PFSK-1 (cell line): ENCODE measurements at regions not wholly inside any gene's neighbourhood (a gene's known extent, or its start where the extent isn't known, plus 50 kb on each side); places are given as distances from the start of the nearest gene placed in this dataset.

Experiments
- FOXP2 ChIP-seq: optimal IDR thresholded peaks from 2 replicates; pipeline ENCODE3; 2011; ENCODE audit warnings: borderline replicate concordance, control low read depth, inconsistent platforms; ENCODE audit not compliant: insufficient read depth; ENCODE audit errors: extremely low read length, extremely low read depth
- POLR2AphosphoS5 ChIP-seq: IDR thresholded peaks from 2 replicates; pipeline ENCODE4 v1.6.1; 2012; ENCODE audit warnings: low read depth, mild to moderate bottlenecking, control low read depth, low read length, moderate library complexity
- REST ChIP-seq, 2 experiments: IDR thresholded peaks; 2 replicates each; pipeline versions ENCODE4 v1.6.1 to v1.8.0; 2011 to 2012; ENCODE audit warnings: low read depth in 2 of 2, low read length in 2 of 2, control low read depth in 1 of 2, inconsistent platforms in 1 of 2, mild to moderate bottlenecking in 1 of 2, moderate library complexity in 1 of 2; ENCODE audit not compliant: insufficient read depth in 1 of 2
- SIN3A ChIP-seq: IDR thresholded peaks from 2 replicates; pipeline ENCODE4 v1.6.1; 2012; ENCODE audit warnings: mild to moderate bottlenecking, low read length, moderate library complexity, borderline replicate concordance; ENCODE audit not compliant: insufficient read depth
- TAF1 ChIP-seq: IDR thresholded peaks from 2 replicates; pipeline ENCODE4 v1.6.1; 2012; ENCODE audit warnings: low read length, control low read depth, borderline replicate concordance; ENCODE audit not compliant: insufficient read depth

DNA sequence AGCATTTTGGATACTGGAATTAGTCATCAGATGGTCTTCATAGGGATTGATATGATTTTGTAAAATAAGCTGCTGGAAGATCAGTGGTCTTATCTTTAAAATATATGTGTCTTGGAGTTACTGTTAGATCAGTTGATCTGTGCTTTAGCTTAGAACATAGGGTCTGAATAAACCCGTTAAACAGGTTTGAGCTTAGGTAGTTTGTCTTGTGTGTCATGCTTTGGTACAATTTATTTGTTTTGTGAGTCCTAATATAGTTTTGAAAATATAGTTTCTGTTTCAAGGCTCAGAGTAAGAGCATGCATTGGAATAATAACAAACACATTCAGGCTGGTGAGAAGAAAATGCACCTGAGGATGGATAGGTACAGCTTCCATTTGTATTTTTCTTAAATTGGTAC, 505.0 kb downstream of the SLC16A7 start:
- TF ChIP-seq POLR2AphosphoS5 = no peak
- TF ChIP-seq REST (IDR thresholded peaks at IDR 0.05; ENCODE audit: insufficient read depth in 1 of 2, low read depth in 2 of 2, low read length in 2 of 2) = no peak
- no peak for TF ChIP-seq SIN3A
- TF ChIP-seq TAF1 = no peak
- TF ChIP-seq FOXP2 = no peak

GRCh38 chr12:60101715-60102114, 505.9 kb downstream of the SLC16A7 start:
- TF ChIP-seq TAF1 = no peak
- no peak for TF ChIP-seq REST (IDR thresholded peaks at IDR 0.05; ENCODE audit: insufficient read depth in 1 of 2, low read depth in 2 of 2, low read length in 2 of 2)
- TF ChIP-seq POLR2AphosphoS5 = no peak
- no peak for TF ChIP-seq SIN3A
- TF ChIP-seq FOXP2 = no peak

- TF ChIP-seq POLR2AphosphoS5 (no peak), REST (IDR thresholded peaks at IDR 0.05; ENCODE audit: insufficient read depth in 1 of 2, low read depth in 2 of 2, low read length in 2 of 2) (no peak), SIN3A (no peak), TAF1 (no peak), FOXP2 (no peak)
These were observed 510.4 kb downstream of the SLC16A7 start for GRCh38 chr12:60106214-60106613.

DNA sequence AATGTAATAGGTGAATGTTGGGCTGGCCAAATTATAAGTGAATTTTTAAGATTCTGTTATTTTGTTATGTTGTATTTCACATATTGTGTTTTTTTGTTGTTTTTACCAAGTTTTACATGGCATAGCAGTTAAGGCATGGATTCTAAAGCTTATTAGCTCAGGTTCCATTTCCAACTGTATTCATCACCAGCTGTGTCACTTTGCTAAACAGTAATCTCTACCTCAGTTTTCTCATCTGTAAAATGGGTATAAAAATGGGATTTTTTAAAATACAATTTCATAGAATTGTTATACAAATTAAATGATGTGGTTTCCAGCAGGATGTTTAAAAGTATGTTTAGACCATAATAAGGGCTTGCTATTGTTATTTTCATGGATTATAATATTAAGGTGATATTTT, 512.2 kb downstream of the SLC16A7 start:
- TF ChIP-seq TAF1 = no peak
- no peak for TF ChIP-seq SIN3A
- TF ChIP-seq FOXP2 = no peak
- no peak for TF ChIP-seq REST (IDR thresholded peaks at IDR 0.05; ENCODE audit: insufficient read depth in 1 of 2, low read depth in 2 of 2, low read length in 2 of 2)
- no peak for TF ChIP-seq POLR2AphosphoS5

DNA sequence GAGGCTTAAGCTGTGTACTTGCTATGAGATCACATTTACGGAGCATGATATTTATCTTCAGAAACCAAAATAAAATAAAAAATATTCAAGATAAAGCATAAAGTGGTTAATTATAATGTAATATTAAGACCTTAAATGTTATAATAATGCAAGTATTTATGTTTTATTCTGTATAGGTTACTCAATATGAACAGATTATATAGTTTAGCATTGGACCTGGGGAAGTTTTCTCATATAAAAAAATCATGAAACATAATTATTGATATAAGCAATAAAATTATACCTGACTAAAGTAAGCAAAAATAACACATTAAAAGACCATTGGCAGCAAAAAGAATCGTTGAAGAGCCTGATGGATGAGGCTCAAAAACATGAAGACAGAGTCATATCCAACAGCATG, 516.2 kb downstream of the SLC16A7 start:
- no peak for TF ChIP-seq SIN3A
- TF ChIP-seq TAF1 = no peak
- no peak for TF ChIP-seq POLR2AphosphoS5
- no peak for TF ChIP-seq REST (IDR thresholded peaks at IDR 0.05; ENCODE audit: insufficient read depth in 1 of 2, low read depth in 2 of 2, low read length in 2 of 2)
- no peak for TF ChIP-seq FOXP2
